Activated naive CD4-positive, alpha-beta T cell treated with anti-CD3 and anti-CD28 coated beads, Interleukin-2, amount 10 ng/mL, durations not matched to agents 7 days and 5 days (primary cell): ENCODE measurements at regions not wholly inside any gene's neighbourhood (a gene's known extent, or its start where the extent isn't known, plus 50 kb on each side); places are given as distances from the start of the nearest gene placed in this dataset.
"Not testable (repeated sequence)": the region's sequence is repeated elsewhere in the genome, so short reads cannot be mapped to it uniquely, and the experiment has no call there.

Source experiments
- CTCF ChIA-PET: fragments of 350-600 bp; sonication (Branson Sonifier 250); formaldehyde crosslinking; loops from one replicate; lab custom pipeline; 2021; ENCODE audit warnings: antibody characterized with exemption; lab: Charles Lee
- DNase-seq: peaks from one replicate; pipeline ENCODE4 v3.0.0-alpha.2; 2020
- H3K27ac Mint-ChIP-seq: one replicate; pipeline ENCODE4 v1.8.0; 2021; ENCODE audit warnings: mild to moderate bottlenecking, moderate library complexity, mixed read lengths
- H3K27me3 Mint-ChIP-seq: one replicate; pipeline ENCODE4 v1.8.0; 2021; ENCODE audit warnings: mild to moderate bottlenecking, mixed read lengths
- H3K36me3 Mint-ChIP-seq: one replicate; pipeline ENCODE4 v1.8.0; 2021; ENCODE audit warnings: mixed read lengths
- H3K4me1 Mint-ChIP-seq: one replicate; pipeline ENCODE4 v1.8.0; 2021; ENCODE audit warnings: mixed read lengths
- H3K4me3 Mint-ChIP-seq: one replicate; pipeline ENCODE4 v1.8.0; 2021; ENCODE audit warnings: mild to moderate bottlenecking, moderate library complexity, mixed read lengths
- H3K9me3 Mint-ChIP-seq: one replicate; pipeline ENCODE4 v1.8.0; 2021; ENCODE audit warnings: mixed read lengths

DNA sequence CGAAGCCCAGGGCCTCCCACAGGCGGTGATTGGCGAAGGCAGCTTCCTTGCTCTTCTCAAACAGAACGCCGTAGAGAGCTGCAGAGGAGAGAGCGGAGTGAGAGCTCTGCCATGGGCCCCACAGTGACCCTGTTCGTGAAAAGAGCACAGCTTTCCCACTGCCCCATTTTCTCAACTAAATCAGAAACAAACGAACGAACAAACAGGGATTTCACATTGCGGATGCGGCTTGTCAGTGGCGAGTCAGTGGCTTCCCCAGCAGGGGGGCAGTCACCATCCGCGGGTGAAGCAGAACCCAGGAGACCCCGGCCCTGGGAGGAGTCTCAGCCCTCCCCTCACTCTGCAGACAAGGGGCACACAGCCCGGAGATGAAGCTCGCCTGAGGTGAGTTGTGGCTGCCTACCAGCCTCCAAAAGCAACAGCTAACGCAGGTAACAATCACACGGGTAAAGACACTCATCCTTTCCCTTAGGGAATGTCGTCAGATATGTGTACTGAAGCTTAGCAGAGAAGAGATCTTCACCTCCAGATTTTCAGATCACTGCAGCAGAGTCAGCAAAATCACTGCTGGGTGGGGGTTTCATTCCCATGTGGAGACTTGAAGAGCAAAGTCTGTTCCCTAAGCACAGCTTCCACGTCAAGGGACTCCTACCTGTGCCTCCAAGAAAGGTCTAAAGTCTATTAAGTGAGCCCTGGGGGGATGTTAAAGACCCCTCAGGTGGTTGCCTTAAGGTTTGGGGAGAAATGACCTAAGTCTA is 51.2 kb upstream of the GPR31 start:
- H3K27me3 Mint-ChIP-seq, result peaks cover 13% of the 10 kb centered on the region
- H3K4me1 Mint-ChIP-seq, result no peaks in the 10 kb centered on the region
- H3K4me3 Mint-ChIP-seq, result no peak overlapping the region
- H3K36me3 Mint-ChIP-seq, result no peaks in the 10 kb centered on the region
- CTCF ChIA-PET, result no interaction called here
- no peaks in the 10 kb centered on the region for H3K9me3 Mint-ChIP-seq
- DNase-seq, result no peak
- no peak overlapping the region for H3K27ac Mint-ChIP-seq

DNA sequence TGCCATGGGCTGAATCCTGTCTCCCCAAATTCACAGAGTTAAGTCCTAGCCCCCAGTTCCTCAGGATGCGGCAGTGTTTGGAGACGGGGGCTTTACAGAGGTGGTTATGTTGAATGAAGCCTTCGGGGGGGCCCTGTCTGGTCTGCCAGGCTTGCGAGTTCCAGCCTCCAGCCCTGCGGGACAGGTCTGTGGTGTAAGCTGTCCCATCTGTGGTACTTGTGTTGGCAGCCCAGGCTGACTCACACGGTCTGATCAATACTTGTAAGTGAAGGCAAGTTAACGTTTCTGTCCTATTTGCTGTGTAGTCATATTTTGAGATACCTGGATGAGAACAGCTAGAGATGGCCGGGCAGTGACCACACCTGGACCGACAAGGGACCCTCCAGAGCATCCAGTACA is 51.8 kb upstream of the GPR31 start:
- DNase-seq, result no peak
- Mint-ChIP-seq H3K27me3 (peaks cover 13% of the 10 kb centered on the region), H3K4me1 (no peaks in the 10 kb centered on the region), H3K4me3 (no peak overlapping the region), H3K36me3 (no peaks in the 10 kb centered on the region), H3K9me3 (no peaks in the 10 kb centered on the region), H3K27ac (no peak overlapping the region)
- CTCF ChIA-PET, result no interaction called here

DNA sequence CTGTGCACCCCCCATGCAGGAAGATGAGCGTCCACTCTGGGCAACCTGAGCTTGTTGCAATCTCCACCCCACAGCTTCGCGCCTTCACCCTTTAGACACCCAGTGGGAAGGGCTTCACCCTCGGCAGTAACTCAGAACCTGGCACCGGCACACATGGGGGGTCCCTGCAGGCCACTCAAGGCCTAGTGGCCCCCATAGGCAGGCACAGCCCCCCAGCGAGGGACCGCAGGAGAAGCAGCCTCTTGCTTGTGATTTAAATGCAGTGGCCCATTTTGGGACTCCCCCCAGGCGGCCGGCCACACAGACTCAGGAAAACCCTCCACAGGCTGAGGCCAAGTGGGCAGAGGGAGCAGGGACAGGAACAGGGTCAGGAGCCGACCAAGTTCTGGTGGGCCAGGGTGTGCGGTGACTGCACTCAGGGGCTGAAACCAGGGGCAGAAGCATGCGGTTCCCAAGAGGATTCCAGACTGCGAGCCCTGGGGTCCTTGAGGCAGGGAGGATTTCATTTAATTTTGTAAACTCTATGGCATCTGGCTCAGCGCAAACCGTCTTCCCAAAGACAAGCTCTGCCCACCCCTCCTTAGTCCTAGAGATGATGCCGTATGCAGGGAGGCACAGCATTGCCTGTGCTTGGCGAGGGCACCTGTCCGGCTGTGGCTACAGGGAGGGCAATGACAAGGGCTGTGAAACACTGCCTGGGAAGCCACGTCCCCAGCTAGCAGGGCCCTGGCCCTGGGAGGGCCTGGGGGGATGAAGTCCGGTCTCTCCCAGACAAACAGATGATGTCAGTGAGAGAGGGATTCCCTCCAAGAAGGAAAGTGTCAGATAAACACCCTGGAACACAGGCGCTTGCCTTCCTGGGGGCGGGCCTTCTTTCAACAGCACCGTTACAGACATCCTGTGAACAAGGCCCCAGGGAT is 52.9 kb upstream of the GPR31 start:
- Mint-ChIP-seq H3K4me1 (no peaks in the 10 kb centered on the region), H3K9me3 (no peaks in the 10 kb centered on the region)

DNA sequence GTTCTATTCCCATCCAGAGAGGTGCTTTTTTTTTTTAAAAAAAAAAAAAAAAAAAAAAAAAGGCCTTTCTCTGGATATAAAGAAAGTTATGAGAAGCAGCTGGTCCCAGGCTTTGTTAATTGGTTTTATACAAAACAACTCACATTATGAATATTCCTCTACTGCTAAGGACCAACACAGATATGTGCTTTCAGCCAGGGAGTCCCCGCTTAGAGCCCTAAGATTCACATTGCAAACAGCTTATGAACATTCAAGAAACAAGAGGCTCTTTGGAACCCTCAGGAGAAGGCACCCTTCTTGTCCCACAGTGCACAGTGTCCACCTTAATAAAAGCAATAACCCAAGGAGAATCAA is 53.5 kb upstream of the GPR31 start:
- no peak for DNase-seq
- CTCF ChIA-PET, result no interaction called here
- Mint-ChIP-seq H3K36me3 (no peaks in the 10 kb centered on the region), H3K4me1 (no peaks in the 10 kb centered on the region), H3K27me3 (peaks cover 13% of the 10 kb centered on the region), H3K27ac (no peak overlapping the region), H3K9me3 (no peaks in the 10 kb centered on the region), H3K4me3 (no peak overlapping the region)

More for the DNA sequence above, 52.9 kb upstream of the GPR31 start:
- Mint-ChIP-seq H3K27ac (no peak overlapping the region), H3K4me3 (no peak overlapping the region), H3K36me3 (no peaks in the 10 kb centered on the region), H3K27me3 (peaks cover 13% of the 10 kb centered on the region)
- CTCF ChIA-PET, result no interaction called here
- DNase-seq, result no peak

DNA sequence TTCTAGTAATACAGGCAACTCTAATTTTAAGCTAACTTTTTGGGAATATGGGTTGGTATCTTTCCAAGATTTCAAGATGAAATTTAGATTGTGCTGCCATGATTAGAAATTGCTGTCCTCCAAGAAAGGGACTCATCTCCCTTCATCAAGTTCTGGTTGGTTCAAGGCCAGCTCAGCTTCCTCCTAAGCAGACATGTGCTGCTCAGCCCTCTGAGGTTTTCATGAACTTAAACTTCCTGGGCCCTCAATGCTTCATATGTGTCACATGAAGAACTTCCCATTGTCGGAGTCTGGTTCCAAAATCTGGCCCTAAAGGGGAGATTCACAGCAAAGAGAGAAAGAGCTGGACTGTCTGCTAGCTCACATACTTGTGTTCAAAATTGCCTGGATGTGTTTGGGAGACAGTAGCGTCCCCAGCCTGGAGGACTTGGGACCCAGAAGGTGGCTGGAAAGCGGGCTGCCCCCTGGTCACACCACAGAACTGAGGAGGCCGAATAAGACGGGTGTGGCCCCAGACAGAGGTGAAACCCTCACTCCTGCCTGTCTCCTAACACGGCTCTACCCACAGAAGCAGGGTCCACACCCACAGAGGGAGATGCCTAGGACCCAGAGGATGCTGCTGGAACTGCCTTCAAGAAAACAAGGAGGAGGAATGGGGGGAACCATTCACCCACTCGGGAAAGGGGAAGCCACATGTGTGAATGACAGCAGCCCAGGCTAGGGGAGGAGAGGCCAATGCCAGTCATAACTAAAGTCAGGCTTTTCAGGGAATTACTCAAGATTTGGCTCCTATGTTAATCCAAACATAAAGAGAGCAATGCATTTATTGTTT is 54.3 kb upstream of the GPR31 start:
- Mint-ChIP-seq H3K27ac (no peak overlapping the region), H3K4me3 (no peak overlapping the region), H3K4me1 (no peaks in the 10 kb centered on the region), H3K36me3 (no peaks in the 10 kb centered on the region), H3K27me3 (peaks cover 13% of the 10 kb centered on the region), H3K9me3 (no peaks in the 10 kb centered on the region)
- CTCF ChIA-PET, result no interaction called here
- no peak for DNase-seq

DNA sequence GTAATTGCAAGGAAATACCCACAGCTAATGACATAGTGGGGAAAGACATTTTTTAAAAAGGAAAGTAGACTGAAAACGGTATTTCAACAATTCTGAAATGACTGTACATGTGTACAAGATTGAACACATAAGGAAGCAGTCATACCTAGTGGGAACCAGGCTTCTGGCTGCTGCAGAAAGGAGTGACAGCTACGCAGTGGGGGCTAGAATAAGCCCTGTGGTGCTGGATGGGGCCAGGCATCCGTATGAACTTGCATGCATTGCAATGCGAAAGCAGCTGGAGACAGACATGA is 54.9 kb upstream of the GPR31 start:
- H3K36me3 Mint-ChIP-seq, result no peaks in the 10 kb centered on the region
- no peak for DNase-seq
- H3K9me3 Mint-ChIP-seq, result no peaks in the 10 kb centered on the region
- H3K4me1 Mint-ChIP-seq, result no peaks in the 10 kb centered on the region
- peaks cover 13% of the 10 kb centered on the region for H3K27me3 Mint-ChIP-seq
- no peak overlapping the region for H3K4me3 Mint-ChIP-seq
- H3K27ac Mint-ChIP-seq, result no peak overlapping the region
- CTCF ChIA-PET, result no interaction called here

DNA sequence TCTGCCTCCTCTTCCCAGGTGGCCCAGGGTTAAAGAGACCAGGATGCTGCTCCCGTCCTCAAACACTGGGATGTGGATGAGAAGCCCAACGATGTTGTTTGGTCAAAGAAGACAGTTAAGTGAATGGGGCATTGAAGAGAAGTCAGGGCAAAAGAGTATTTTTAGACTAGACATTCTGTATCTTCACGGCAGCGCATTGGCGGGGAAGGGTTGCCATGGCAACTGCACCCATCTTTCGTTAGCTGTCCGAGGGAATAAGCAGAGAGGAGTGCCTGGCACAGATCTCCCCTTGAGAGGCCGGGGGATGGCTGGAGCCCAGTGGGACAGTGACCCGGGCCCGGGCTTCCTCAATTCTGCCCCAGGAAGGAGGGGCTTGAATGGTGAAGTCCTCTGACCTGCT is 56.4 kb upstream of the GPR31 start:
- Mint-ChIP-seq H3K36me3 (no peaks in the 10 kb centered on the region), H3K27me3 (peaks cover 14% of the 10 kb centered on the region), H3K4me3 (no peak overlapping the region), H3K4me1 (no peaks in the 10 kb centered on the region), H3K9me3 (no peaks in the 10 kb centered on the region), H3K27ac (no peak overlapping the region)
- CTCF ChIA-PET, result no interaction called here
- DNase-seq, result no peak

DNA sequence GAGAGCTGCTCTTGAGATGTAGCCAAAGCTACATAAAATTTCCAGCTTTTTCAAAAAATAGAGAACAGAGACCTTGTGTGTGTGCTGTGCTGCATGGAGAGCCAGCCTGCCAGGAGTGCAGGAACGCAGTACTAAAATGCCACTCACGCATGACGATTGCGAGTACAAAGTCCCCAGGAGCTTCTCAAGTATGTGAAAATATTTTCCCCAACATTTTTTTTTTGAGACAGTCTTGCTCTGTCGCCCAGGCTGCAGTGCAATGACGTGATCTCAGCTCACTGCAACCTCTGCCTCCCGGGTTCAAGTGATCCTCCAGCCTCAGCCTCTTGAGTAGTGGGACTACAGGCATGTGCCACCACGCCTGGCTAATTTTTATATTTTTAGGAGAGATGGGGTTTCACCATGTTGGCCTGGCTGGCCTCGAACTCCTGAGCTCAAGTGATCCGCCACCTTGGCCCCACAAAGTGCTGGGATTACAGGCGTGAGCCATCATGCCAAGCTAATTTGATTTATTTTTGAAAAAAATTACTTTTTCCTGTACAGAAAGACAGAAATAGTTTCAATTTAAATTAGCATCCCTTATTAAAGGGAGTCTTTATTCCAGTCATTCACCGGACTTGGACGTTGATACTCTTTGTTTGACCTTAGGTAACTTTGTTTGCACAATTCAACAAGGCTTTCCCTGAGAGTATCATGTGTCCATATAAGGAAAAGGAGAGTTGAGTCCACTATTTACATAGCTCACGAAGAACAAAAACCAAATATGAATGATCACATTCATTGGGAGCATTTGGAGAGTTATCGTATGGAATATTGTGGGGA is 57.9 kb upstream of the GPR31 start:
- not testable (repeated sequence) for H3K4me1 Mint-ChIP-seq, H3K36me3 Mint-ChIP-seq, H3K9me3 Mint-ChIP-seq, H3K4me3 Mint-ChIP-seq, DNase-seq, H3K27ac Mint-ChIP-seq
- CTCF ChIA-PET, result interaction anchor here (1.2 kb wide), 1 partner anchor 74 kb away, joined by 3 read pairs; no protein-coding TSS in a partner anchor
- H3K27me3 Mint-ChIP-seq, result peaks cover 15% of the 10 kb centered on the region

DNA sequence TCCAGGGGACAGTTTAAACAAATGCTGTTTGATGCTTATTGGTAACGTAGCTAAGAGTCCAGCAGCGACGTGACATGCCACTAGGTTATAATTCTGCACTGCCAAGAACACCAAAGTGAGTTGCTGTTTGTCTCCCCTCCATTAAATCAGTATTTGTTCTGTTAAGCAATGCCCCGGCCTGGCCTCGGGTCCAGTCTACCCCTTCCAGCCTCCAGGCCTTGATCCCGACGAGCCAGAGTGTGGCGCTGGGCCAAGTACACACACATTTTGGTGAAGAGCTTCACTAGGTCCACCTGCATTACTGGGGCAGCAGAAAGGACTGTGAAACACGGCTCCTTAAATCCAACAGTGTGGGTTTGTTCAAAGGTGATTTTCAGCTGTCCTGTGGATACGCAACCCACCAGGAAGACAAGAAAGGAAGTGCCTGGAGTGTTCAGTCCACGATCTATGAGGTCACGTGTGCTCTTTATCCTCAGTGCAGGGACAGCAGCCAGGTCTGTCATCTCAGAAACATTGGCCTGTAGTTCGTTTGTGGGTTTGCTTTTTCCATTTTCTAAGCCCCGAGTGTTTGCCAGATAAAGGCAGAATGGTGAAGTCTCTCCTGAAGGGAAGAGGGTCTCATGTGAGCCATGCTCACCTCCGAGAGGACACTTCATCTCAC is 58.7 kb upstream of the GPR31 start:
- H3K4me3 Mint-ChIP-seq, H3K4me1 Mint-ChIP-seq, H3K27ac Mint-ChIP-seq, CTCF ChIA-PET, H3K36me3 Mint-ChIP-seq, H3K9me3 Mint-ChIP-seq, DNase-seq: not testable (repeated sequence)
- peaks cover 15% of the 10 kb centered on the region for H3K27me3 Mint-ChIP-seq

DNA sequence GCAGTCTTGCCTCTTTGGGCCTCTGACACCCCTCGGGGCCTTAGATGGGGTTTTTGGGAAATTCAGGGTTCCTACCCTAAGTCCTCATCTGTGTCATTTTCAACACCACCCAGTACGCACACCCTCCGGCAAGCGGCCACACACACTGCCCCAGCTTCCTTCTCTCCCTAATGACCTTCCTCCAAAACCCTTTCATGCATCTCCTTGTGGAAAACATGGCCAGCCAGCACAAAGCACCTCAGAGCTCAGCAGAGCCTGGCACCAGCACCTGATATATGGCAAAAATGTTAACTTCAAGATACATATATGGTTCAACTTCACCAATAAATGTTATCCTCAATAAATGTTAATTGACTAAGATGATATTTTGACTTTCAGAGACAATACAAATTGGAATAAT is 59.3 kb upstream of the GPR31 start:
- H3K9me3 Mint-ChIP-seq, H3K27ac Mint-ChIP-seq, H3K36me3 Mint-ChIP-seq, H3K27me3 Mint-ChIP-seq, H3K4me3 Mint-ChIP-seq, CTCF ChIA-PET, DNase-seq, H3K4me1 Mint-ChIP-seq: not testable (repeated sequence)

DNA sequence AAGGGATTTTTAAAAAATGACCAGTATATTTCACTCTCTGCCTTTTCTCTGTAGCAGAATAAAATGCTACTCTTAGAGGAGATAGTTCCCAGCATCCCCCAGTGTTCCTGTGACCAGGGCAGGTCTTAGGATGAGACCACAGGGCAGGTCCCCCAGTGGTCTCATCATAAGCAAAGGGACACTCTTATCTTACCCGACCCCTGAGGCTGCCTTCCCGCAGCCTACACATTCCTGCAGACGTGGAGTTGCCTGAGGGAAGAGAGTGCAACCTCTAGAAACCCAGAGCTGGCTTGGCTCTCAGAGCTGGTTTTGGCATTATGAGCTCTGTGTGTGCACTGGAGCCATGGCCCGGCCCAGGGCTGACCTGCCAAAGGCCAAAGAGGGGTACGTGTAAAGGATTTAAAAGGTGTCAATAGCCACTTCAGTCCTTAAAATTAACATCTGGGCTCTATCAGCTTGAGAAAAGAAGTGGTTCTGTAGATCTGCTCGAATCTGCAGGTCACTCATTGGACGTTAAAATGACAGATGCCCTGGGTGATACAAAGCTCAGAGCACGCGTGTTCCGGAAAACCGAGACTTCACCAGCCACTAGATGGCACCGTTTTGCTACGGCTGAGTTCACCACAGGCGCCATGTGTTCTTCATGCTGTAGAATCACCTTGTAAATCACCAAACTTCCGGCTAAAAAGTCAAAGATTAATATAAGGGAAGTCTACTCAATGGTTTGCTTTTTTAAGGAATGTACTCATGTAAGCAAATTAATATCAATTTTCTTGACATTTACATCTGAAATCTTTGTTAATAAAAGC is 60.4 kb upstream of the GPR31 start:
- H3K27ac Mint-ChIP-seq, H3K27me3 Mint-ChIP-seq, H3K4me1 Mint-ChIP-seq, H3K36me3 Mint-ChIP-seq, H3K4me3 Mint-ChIP-seq, H3K9me3 Mint-ChIP-seq: not testable (repeated sequence)
- peak; percentile 44 for DNase-seq
- CTCF ChIA-PET, result interaction anchor here (1.8 kb wide), 1 partner anchor 70 kb away, joined by 5 read pairs; no protein-coding TSS in a partner anchor

DNA sequence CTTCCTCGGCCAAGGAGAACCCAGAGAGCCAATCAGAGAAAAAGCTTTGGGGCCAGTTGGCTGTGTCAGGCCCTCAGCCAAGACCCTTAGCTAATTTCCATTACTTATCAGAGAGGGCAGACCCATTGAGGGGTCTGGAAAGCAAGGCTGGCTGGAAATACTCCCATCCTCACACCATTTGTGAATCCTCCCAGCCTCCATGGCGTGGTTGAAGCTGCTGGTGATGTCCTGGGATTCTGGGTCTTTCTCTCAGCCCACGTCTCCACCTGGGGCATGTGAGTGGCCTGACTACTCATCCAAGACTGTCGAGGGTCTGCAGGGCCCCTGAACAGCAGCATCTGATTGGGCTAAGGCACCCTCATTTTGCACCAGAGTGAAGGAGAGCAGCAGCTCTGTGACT is 61.3 kb upstream of the GPR31 start:
- not testable (repeated sequence) for H3K4me3 Mint-ChIP-seq, H3K4me1 Mint-ChIP-seq, H3K9me3 Mint-ChIP-seq, H3K36me3 Mint-ChIP-seq, H3K27ac Mint-ChIP-seq, DNase-seq
- CTCF ChIA-PET, result interaction anchor here (1.2 to 1.8 kb wide), 2 partner anchors 10 to 69 kb away, joined by 4 to 5 read pairs; no protein-coding TSS in a partner anchor
- peaks cover 14% of the 10 kb centered on the region for H3K27me3 Mint-ChIP-seq
